ENCODE measurements at regions not wholly inside any gene's neighbourhood (a gene's known extent, or its start where the extent isn't known, plus 50 kb on each side); places are given as distances from the start of the nearest gene placed in this dataset.

- no peaks in the 10 kb centered on the region for H3K4me1 ChIP-seq (ENCODE audit: insufficient read depth, low read length)
- H3K27ac ChIP-seq (ENCODE audit: low read length): no peak overlapping the region
- H3K4me3 ChIP-seq (ENCODE audit: low read depth in 1 of 2, low read length in 2 of 2): no peak overlapping the region
- H2AFZ ChIP-seq (ENCODE audit: low read depth, low read length): no peak overlapping the region
- H3K27me3 ChIP-seq (ENCODE audit: insufficient read depth, low read length, poor library complexity): no peaks in the 10 kb centered on the region
- TF ChIP-seq EZH2 (IDR thresholded peaks at IDR 0.05; ENCODE audit: borderline replicate concordance, low read depth, low read length, severe bottlenecking) (no peak), CTCF (IDR thresholded peaks at IDR 0.05; ENCODE audit: borderline replicate concordance, extremely low read depth, low read length, poor library complexity, severe bottlenecking) (no peak)
- H3K36me3 ChIP-seq (ENCODE audit: insufficient read depth, low read length): no peaks in the 10 kb centered on the region
- no peaks in the 10 kb centered on the region for H3K9me3 ChIP-seq (ENCODE audit: insufficient read depth, low read length, severe bottlenecking)
- ATAC-seq (ENCODE audit: insufficient read depth, low read depth) (no peak), DNase-seq (no peak)
- no peak overlapping the region for H3K4me2 ChIP-seq (ENCODE audit: insufficient read depth, low read length)
- no peaks in the 10 kb centered on the region for H4K20me1 ChIP-seq (ENCODE audit: insufficient read depth, low read length)
- no peak overlapping the region for H3K9ac ChIP-seq (ENCODE audit: low read depth, low read length)
- H3K79me2 ChIP-seq (ENCODE audit: insufficient read depth, low read length): no peaks in the 10 kb centered on the region
These were observed 87.8 kb upstream of the NRIP1 start for GRCh38 chr21:15152591-15152990.

- ATAC-seq (ENCODE audit: insufficient read depth, low read depth): no peak
- no peak overlapping the region for H2AFZ ChIP-seq (ENCODE audit: low read depth, low read length)
- no peak overlapping the region for H3K9ac ChIP-seq (ENCODE audit: low read depth, low read length)
- DNase-seq: no peak
- no peaks in the 10 kb centered on the region for H3K9me3 ChIP-seq (ENCODE audit: insufficient read depth, low read length, severe bottlenecking)
- no peaks in the 10 kb centered on the region for H3K4me1 ChIP-seq (ENCODE audit: insufficient read depth, low read length)
- no peak overlapping the region for H3K4me2 ChIP-seq (ENCODE audit: insufficient read depth, low read length)
- no peak overlapping the region for H3K27ac ChIP-seq (ENCODE audit: low read length)
- no peaks in the 10 kb centered on the region for H3K27me3 ChIP-seq (ENCODE audit: insufficient read depth, low read length, poor library complexity)
- H4K20me1 ChIP-seq (ENCODE audit: insufficient read depth, low read length): no peaks in the 10 kb centered on the region
- H3K4me3 ChIP-seq (ENCODE audit: low read depth in 1 of 2, low read length in 2 of 2): no peak overlapping the region
- H3K79me2 ChIP-seq (ENCODE audit: insufficient read depth, low read length): no peaks in the 10 kb centered on the region
- no peaks in the 10 kb centered on the region for H3K36me3 ChIP-seq (ENCODE audit: insufficient read depth, low read length)
- TF ChIP-seq CTCF (IDR thresholded peaks at IDR 0.05; ENCODE audit: borderline replicate concordance, extremely low read depth, low read length, poor library complexity, severe bottlenecking): no peak
- no peak for TF ChIP-seq EZH2 (IDR thresholded peaks at IDR 0.05; ENCODE audit: borderline replicate concordance, low read depth, low read length, severe bottlenecking)
These were observed 94.7 kb upstream of the NRIP1 start for GRCh38 chr21:15159382-15160020.

GRCh38 chr21:15160136-15160535 lies 95.3 kb upstream of the NRIP1 start:
- TF ChIP-seq EZH2 (IDR thresholded peaks at IDR 0.05; ENCODE audit: borderline replicate concordance, low read depth, low read length, severe bottlenecking) (no peak), CTCF (IDR thresholded peaks at IDR 0.05; ENCODE audit: borderline replicate concordance, extremely low read depth, low read length, poor library complexity, severe bottlenecking) (no peak)
- DNase-seq (no peak), ATAC-seq (ENCODE audit: insufficient read depth, low read depth) (no peak)
- Histone ChIP-seq H3K4me2 (ENCODE audit: insufficient read depth, low read length) (no peak overlapping the region), H3K36me3 (ENCODE audit: insufficient read depth, low read length) (no peaks in the 10 kb centered on the region), H3K27me3 (ENCODE audit: insufficient read depth, low read length, poor library complexity) (no peaks in the 10 kb centered on the region), H2AFZ (ENCODE audit: low read depth, low read length) (no peak overlapping the region), H3K4me3 (ENCODE audit: low read depth in 1 of 2, low read length in 2 of 2) (no peak overlapping the region), H3K27ac (ENCODE audit: low read length) (no peak overlapping the region), H3K4me1 (ENCODE audit: insufficient read depth, low read length) (no peaks in the 10 kb centered on the region), H3K9ac (ENCODE audit: low read depth, low read length) (no peak overlapping the region), H3K79me2 (ENCODE audit: insufficient read depth, low read length) (no peaks in the 10 kb centered on the region), H3K9me3 (ENCODE audit: insufficient read depth, low read length, severe bottlenecking) (no peaks in the 10 kb centered on the region), H4K20me1 (ENCODE audit: insufficient read depth, low read length) (no peaks in the 10 kb centered on the region)

All from DND-41 (cell line).